ENCODE measurements at regions not wholly inside any gene's neighbourhood (a gene's known extent, or its start where the extent isn't known, plus 50 kb on each side); places are given as distances from the start of the nearest gene placed in this dataset.

DNA sequence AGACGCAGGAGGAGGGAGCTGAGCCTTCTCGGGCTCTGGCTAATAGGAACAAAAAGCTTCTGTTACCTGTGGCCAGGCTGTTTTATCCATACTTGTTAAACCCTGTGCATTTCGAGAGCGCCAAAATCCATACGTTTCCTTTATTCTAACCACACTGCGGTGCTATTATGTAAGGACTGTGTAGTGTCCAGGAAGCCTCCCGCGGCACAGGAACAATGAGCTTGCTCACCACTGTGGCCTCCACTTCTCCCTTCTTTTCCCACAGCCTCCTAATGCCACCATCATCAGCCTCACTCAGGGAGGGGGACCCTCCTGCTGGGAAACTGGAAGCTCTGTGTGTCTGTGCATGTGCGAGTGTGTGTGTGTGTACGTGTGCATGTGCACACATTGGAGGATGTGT lies 268.5 kb downstream of the HAUS1 start (continued):
- TF ChIP-seq, protein P1, sequence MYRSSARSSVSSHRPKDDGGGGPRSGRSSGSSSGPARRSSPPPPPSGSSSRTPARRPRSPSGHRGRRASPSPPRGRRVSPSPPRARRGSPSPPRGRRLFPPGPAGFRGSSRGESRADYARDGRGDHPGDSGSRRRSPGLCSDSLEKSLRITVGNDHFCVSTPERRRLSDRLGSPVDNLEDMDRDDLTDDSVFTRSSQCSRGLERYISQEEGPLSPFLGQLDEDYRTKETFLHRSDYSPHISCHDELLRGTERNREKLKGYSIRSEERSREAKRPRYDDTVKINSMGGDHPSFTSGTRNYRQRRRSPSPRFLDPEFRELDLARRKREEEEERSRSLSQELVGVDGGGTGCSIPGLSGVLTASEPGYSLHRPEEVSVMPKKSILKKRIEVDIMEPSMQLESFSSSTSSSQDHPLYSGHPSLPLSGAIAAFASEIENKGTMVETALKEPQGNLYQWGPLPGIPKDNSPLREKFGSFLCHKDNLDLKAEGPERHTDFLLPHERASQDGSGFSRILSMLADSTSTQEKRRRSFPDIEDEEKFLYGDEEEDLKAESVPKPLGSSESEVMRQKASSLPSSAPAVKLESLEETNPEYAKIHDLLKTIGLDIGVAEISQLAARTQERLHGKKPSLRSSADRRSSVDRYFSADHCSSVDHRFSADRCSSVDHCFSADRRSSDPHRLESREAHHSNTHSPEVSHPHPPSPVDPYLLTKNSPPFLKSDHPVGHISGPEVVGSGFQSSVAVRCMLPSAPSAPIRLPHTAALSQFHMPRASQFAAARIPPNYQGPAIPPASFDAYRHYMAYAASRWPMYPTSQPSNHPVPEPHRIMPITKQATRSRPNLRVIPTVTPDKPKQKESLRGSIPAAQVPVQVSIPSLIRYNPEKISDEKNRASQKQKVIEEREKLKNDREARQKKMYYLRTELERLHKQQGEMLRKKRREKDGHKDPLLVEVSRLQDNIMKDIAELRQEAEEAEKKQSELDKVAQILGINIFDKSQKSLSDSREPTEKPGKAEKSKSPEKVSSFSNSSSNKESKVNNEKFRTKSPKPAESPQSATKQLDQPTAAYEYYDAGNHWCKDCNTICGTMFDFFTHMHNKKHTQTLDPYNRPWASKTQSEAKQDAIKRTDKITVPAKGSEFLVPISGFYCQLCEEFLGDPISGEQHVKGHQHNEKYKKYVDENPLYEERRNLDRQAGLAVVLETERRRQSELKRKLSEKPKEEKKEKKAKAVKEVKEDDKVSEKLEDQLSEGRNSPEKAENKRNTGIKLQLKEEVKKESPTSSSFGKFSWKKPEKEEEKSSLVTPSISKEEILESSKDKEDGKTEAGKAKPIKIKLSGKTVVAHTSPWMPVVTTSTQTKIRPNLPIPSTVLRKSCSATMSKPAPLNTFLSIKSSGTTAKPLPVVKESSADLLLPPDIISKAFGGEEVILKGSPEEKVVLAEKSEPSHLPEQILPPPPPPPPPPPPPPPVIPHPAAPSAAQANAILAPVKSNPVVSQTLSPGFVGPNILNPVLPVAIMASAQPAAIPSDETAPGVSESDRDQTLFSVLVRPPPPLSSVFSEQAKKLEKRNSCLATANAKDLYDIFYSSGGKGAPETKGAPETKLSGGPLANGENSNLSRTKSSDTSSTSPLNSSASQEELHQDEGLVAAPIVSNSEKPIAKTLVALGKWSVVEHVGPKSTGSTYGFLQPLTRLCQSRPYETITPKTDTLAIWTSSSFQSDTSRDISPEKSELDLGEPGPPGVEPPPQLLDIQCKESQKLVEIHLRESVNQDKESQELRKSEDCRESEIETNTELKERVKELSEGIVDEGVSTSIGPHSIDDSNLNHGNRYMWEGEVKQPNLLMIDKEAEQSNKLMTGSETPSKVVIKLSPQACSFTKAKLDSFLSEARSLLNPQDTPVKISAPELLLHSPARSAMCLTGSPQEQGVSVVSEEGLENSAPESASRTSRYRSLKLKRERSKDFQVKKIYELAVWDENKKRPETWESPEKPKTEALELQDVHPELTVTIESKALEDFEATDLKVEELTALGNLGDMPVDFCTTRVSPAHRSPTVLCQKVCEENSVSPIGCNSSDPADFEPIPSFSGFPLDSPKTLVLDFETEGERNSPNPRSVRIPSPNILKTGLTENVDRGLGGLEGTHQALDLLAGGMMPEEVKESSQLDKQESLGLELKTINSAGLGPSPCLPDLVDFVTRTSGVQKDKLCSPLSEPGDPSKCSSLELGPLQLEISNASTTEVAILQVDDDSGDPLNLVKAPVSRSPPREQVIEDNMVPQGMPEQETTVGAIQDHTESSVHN (IDR thresholded peaks at IDR 0.05; ENCODE audit: borderline replicate concordance in 1 of 2, low read depth in 1 of 2): no peak
- TF ChIP-seq, protein P2, sequence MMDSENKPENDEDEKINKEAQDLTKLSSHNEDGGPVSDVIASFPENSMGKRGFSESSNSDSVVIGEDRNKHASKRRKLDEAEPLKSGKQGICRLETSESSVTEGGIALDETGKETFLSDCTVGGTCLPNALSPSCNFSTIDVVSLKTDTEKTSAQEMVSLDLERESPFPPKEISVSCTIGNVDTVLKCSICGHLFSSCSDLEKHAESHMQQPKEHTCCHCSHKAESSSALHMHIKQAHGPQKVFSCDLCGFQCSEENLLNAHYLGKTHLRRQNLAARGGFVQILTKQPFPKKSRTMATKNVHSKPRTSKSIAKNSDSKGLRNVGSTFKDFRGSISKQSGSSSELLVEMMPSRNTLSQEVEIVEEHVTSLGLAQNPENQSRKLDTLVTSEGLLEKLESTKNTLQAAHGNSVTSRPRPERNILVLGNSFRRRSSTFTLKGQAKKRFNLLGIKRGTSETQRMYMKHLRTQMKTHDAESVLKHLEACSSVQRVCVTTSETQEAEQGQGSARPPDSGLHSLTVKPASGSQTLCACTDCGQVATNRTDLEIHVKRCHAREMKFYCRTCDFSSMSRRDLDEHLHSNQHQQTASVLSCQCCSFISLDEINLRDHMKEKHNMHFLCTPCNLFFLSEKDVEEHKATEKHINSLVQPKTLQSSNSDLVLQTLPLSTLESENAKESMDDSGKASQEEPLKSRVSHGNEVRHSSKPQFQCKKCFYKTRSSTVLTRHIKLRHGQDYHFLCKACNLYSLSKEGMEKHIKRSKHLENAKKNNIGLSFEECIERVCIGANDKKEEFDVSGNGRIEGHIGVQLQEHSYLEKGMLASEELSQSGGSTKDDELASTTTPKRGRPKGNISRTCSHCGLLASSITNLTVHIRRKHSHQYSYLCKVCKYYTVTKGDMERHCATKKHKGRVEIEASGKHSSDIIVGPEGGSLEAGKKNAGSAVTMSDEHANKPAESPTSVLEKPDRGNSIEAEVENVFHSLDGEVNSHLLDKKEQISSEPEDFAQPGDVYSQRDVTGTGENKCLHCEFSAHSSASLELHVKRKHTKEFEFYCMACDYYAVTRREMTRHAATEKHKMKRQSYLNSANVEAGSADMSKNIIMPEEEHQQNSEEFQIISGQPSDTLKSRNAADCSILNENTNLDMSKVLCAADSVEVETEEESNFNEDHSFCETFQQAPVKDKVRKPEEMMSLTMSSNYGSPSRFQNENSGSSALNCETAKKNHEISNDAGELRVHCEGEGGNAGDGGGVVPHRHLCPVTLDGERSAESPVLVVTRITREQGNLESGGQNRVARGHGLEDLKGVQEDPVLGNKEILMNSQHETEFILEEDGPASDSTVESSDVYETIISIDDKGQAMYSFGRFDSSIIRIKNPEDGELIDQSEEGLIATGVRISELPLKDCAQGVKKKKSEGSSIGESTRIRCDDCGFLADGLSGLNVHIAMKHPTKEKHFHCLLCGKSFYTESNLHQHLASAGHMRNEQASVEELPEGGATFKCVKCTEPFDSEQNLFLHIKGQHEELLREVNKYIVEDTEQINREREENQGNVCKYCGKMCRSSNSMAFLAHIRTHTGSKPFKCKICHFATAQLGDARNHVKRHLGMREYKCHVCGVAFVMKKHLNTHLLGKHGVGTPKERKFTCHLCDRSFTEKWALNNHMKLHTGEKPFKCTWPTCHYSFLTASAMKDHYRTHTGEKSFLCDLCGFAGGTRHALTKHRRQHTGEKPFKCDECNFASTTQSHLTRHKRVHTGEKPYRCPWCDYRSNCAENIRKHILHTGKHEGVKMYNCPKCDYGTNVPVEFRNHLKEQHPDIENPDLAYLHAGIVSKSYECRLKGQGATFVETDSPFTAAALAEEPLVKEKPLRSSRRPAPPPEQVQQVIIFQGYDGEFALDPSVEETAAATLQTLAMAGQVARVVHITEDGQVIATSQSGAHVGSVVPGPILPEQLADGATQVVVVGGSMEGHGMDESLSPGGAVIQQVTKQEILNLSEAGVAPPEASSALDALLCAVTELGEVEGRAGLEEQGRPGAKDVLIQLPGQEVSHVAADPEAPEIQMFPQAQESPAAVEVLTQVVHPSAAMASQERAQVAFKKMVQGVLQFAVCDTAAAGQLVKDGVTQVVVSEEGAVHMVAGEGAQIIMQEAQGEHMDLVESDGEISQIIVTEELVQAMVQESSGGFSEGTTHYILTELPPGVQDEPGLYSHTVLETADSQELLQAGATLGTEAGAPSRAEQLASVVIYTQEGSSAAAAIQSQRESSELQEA (IDR thresholded peaks at IDR 0.05; ENCODE audit: low read depth): no peak
- TF ChIP-seq SIN3B (IDR thresholded peaks at IDR 0.05; ENCODE audit: low read depth) (no peak), LCOR (CRISPR knock-in tag; IDR thresholded peaks at IDR 0.05) (no peak)
- TF ChIP-seq, protein P3, sequence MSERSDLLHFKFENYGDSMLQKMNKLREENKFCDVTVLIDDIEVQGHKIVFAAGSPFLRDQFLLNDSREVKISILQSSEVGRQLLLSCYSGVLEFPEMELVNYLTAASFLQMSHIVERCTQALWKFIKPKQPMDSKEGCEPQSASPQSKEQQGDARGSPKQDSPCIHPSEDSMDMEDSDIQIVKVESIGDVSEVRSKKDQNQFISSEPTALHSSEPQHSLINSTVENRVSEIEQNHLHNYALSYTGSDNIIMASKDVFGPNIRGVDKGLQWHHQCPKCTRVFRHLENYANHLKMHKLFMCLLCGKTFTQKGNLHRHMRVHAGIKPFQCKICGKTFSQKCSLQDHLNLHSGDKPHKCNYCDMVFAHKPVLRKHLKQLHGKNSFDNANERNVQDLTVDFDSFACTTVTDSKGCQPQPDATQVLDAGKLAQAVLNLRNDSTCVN (CRISPR knock-in tag; IDR thresholded peaks at IDR 0.05): no peak
